Embryonic facial prominence (tissue), 1 donor: ENCODE measurements at regions not wholly inside any gene's neighbourhood (a gene's known extent, or its start where the extent isn't known, plus 50 kb on each side); places are given as distances from the start of the nearest gene placed in this dataset.
"Not testable (repeated sequence)": the region's sequence is repeated elsewhere in the genome, so short reads cannot be mapped to it uniquely, and the experiment has no call there.

ENCODE experiments used
- DNase-seq: peaks from one replicate; pipeline ENCODE4 v3.0.0-alpha.2; 2016; ENCODE audit errors: extremely low spot score

GRCh38 chr10:55242544-55242943 is 441.5 kb upstream of the PCDH15 start:
- DNase-seq = no peak

- DNase-seq = no peak
Observed at GRCh38 chr10:55237462-55237861, 436.4 kb upstream of the PCDH15 start.

GRCh38 chr10:55233505-55233904 is 432.5 kb upstream of the PCDH15 start:
- no peak for DNase-seq

GRCh38 chr10:55233090-55233489 is 432.1 kb upstream of the PCDH15 start:
- DNase-seq = no peak

- DNase-seq = no peak
Observed at GRCh38 chr10:55232553-55232952, 431.5 kb upstream of the PCDH15 start.

GRCh38 chr10:55227967-55228366 is 426.9 kb upstream of the PCDH15 start:
- DNase-seq = no peak

GRCh38 chr10:55224007-55224781 is 423.2 kb upstream of the PCDH15 start:
- no peak for DNase-seq

- no peak for DNase-seq
Observed at GRCh38 chr10:55223352-55223751, 422.3 kb upstream of the PCDH15 start.

GRCh38 chr10:55220975-55221374 is 419.9 kb upstream of the PCDH15 start:
- no peak for DNase-seq

GRCh38 chr10:55215699-55216098 is 414.7 kb upstream of the PCDH15 start:
- DNase-seq = no peak

- no peak for DNase-seq
Observed at GRCh38 chr10:55214608-55215007, 413.6 kb upstream of the PCDH15 start.

- DNase-seq = no peak
Observed at GRCh38 chr10:55212051-55212450, 411.0 kb upstream of the PCDH15 start.

GRCh38 chr10:55203874-55204273 is 402.8 kb upstream of the PCDH15 start:
- no peak for DNase-seq

- no peak for DNase-seq
Observed at GRCh38 chr10:55203319-55203718, 402.3 kb upstream of the PCDH15 start.

- DNase-seq = no peak
Observed at GRCh38 chr10:55200020-55200419, 399.0 kb upstream of the PCDH15 start.

- DNase-seq = no peak
Observed at GRCh38 chr10:55191236-55191860, 390.3 kb upstream of the PCDH15 start.

GRCh38 chr10:55183993-55184392 is 383.0 kb upstream of the PCDH15 start:
- DNase-seq = no peak

- DNase-seq = no peak
Observed at GRCh38 chr10:55180357-55180756, 379.3 kb upstream of the PCDH15 start.

GRCh38 chr10:55174419-55174818 is 373.4 kb upstream of the PCDH15 start:
- no peak for DNase-seq

- no peak for DNase-seq
Observed at GRCh38 chr10:55169493-55169892, 368.5 kb upstream of the PCDH15 start.

- DNase-seq = no peak
Observed at GRCh38 chr10:55168343-55168742, 367.3 kb upstream of the PCDH15 start.

GRCh38 chr10:55163388-55163979 is 362.5 kb upstream of the PCDH15 start:
- DNase-seq = no peak

GRCh38 chr10:55162321-55162720 is 361.3 kb upstream of the PCDH15 start:
- not testable (repeated sequence) for DNase-seq
